ENCODE measurements at regions not wholly inside any gene's neighbourhood (a gene's known extent, or its start where the extent isn't known, plus 50 kb on each side); places are given as distances from the start of the nearest gene placed in this dataset.

GRCh38 chr21:29448766-29449165 is 150.0 kb downstream of the BACH1 start:
- DNase-seq, result no peak
- H3K9me3 Mint-ChIP-seq, result peaks cover 9% of the 10 kb centered on the region
- peak overlapping the region; percentile 92 for H3K27ac Mint-ChIP-seq
- peaks cover 18% of the 10 kb centered on the region for H3K4me1 Mint-ChIP-seq (ENCODE audit: low read depth)
- no peaks in the 10 kb centered on the region for H3K27me3 Mint-ChIP-seq (ENCODE audit: low read depth)
- CTCF ChIA-PET, result interaction anchor here (0.6 to 2.9 kb wide), 6 partner anchors 12 to 401 kb away, joined by 3 to 10 read pairs (median 4); no protein-coding TSS in a partner anchor
- intact Hi-C loops (cut with micrococcal nuclease), result loop anchor here (1.0 to 2.0 kb wide), 4 partner anchors 14 to 455 kb away; no protein-coding TSS in a partner anchor
- peaks cover 6% of the 10 kb centered on the region for H3K36me3 Mint-ChIP-seq (ENCODE audit: low read depth)
- no peak overlapping the region for H3K4me3 Mint-ChIP-seq

- peak; percentile 16 for DNase-seq
- intact Hi-C loops (cut with micrococcal nuclease), result loop anchor here (1.0 to 2.0 kb wide), 4 partner anchors 15 to 456 kb away; no protein-coding TSS in a partner anchor
- Mint-ChIP-seq H3K4me3 (peak overlapping the region; percentile 46), H3K4me1 (ENCODE audit: low read depth) (peaks cover 17% of the 10 kb centered on the region), H3K27me3 (ENCODE audit: low read depth) (no peaks in the 10 kb centered on the region), H3K36me3 (ENCODE audit: low read depth) (peaks cover 11% of the 10 kb centered on the region), H3K27ac (peak overlapping the region; percentile 92), H3K9me3 (peaks cover 9% of the 10 kb centered on the region)
- CTCF ChIA-PET, result interaction anchor here (0.6 to 2.9 kb wide), 6 partner anchors 11 to 400 kb away, joined by 3 to 10 read pairs (median 4); no protein-coding TSS in a partner anchor
These were observed 150.7 kb downstream of the BACH1 start for GRCh38 chr21:29449306-29449950.

DNA sequence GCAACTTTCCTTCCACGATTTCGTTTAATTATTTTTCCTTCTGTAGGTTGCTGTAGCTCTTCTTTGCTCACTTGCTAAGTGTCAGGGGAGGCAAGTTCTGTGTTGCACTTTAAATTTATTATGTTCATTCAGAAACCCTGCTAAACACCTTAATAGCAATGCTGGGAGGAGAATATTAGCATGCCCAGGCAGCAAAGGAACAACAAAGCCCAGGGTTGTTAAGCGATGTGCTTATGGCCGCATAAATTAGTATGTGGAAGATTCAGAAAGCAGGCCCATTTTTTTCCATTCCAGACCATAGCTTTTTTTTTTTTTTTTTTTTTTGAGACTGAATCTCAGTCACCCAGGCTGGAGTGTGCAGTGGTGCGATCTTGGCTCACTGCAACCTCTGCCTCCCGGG is 151.3 kb downstream of the BACH1 start:
- Mint-ChIP-seq H3K4me3 (peak overlapping the region; percentile 46), H3K36me3 (ENCODE audit: low read depth) (peaks cover 16% of the 10 kb centered on the region), H3K4me1 (ENCODE audit: low read depth) (peaks cover 17% of the 10 kb centered on the region), H3K27ac (peak overlapping the region; percentile 92), H3K9me3 (peaks cover 9% of the 10 kb centered on the region), H3K27me3 (ENCODE audit: low read depth) (no peaks in the 10 kb centered on the region)
- intact Hi-C loops (cut with micrococcal nuclease), result no loop called here
- CTCF ChIA-PET, result interaction anchor here (1.4 to 2.9 kb wide), 3 partner anchors 11 to 26 kb away, joined by 3 to 10 read pairs (median 8); no protein-coding TSS in a partner anchor
- DNase-seq, result no peak

- Mint-ChIP-seq H3K36me3 (ENCODE audit: low read depth) (peaks cover 16% of the 10 kb centered on the region), H3K4me3 (no peak overlapping the region), H3K27me3 (ENCODE audit: low read depth) (no peaks in the 10 kb centered on the region), H3K27ac (no peak overlapping the region), H3K4me1 (ENCODE audit: low read depth) (peaks cover 17% of the 10 kb centered on the region), H3K9me3 (peaks cover 7% of the 10 kb centered on the region)
- intact Hi-C loops (cut with micrococcal nuclease), result no loop called here
- CTCF ChIA-PET, result interaction anchor here (0.6 to 0.9 kb wide), 2 partner anchors 9 to 17 kb away, joined by 3 to 4 read pairs; no protein-coding TSS in a partner anchor
- DNase-seq, result no peak
These were observed 154.8 kb downstream of the BACH1 start for GRCh38 chr21:29453511-29453910.

GRCh38 chr21:29454179-29454578 is 155.5 kb downstream of the BACH1 start:
- peaks cover 13% of the 10 kb centered on the region for H3K4me1 Mint-ChIP-seq (ENCODE audit: low read depth)
- H3K4me3 Mint-ChIP-seq, result no peak overlapping the region
- CTCF ChIA-PET, result no interaction called here
- peaks cover 13% of the 10 kb centered on the region for H3K36me3 Mint-ChIP-seq (ENCODE audit: low read depth)
- intact Hi-C loops (cut with micrococcal nuclease), result no loop called here
- H3K27me3 Mint-ChIP-seq (ENCODE audit: low read depth), result no peaks in the 10 kb centered on the region
- no peak overlapping the region for H3K27ac Mint-ChIP-seq
- H3K9me3 Mint-ChIP-seq, result peaks cover 1% of the 10 kb centered on the region
- DNase-seq, result no peak

DNA sequence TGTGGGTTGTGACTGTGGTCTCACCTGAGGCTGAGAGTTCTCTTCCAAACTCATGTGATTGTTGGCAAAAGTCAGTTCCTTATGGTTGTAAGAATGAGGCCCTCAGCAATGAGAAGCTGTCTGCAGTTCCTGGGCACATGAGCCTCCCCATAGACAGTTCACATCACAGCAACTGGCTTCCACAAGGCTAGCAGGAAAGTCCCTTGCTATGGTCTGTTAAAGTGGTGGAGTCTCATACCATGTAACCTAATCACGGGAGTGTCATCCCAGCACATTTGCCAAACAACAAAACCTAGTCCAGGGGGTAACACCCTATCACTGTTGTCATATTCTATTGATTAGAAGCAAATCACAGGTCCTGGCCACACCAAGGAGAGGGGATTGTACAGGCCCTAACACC is 163.8 kb downstream of the BACH1 start:
- CTCF ChIA-PET, result interaction anchor here (0.7 kb wide), 1 partner anchor 9 kb away, joined by 3 read pairs; no protein-coding TSS in a partner anchor
- no peak overlapping the region for H3K27ac Mint-ChIP-seq
- intact Hi-C loops (cut with micrococcal nuclease), result no loop called here

GRCh38 chr21:29465546-29465945 is 166.8 kb downstream of the BACH1 start:
- no peak overlapping the region for H3K27ac Mint-ChIP-seq
- CTCF ChIA-PET, result interaction anchor here (0.6 to 1.0 kb wide), 2 partner anchors 14 to 292 kb away, joined by 3 to 4 read pairs; no protein-coding TSS in a partner anchor
- H3K27me3 Mint-ChIP-seq (ENCODE audit: low read depth), result no peaks in the 10 kb centered on the region
- H3K36me3 Mint-ChIP-seq (ENCODE audit: low read depth), result peaks cover 5% of the 10 kb centered on the region
- no peak overlapping the region for H3K4me3 Mint-ChIP-seq
- peaks cover 4% of the 10 kb centered on the region for H3K4me1 Mint-ChIP-seq (ENCODE audit: low read depth)
- H3K9me3 Mint-ChIP-seq, result no peaks in the 10 kb centered on the region
- intact Hi-C loops (cut with micrococcal nuclease), result no loop called here
- no peak for DNase-seq

More for the DNA sequence above, 163.8 kb downstream of the BACH1 start:
- Mint-ChIP-seq H3K4me3 (no peak overlapping the region), H3K36me3 (ENCODE audit: low read depth) (peaks cover 5% of the 10 kb centered on the region), H3K27me3 (ENCODE audit: low read depth) (no peaks in the 10 kb centered on the region), H3K9me3 (no peaks in the 10 kb centered on the region), H3K4me1 (ENCODE audit: low read depth) (no peaks in the 10 kb centered on the region)
- DNase-seq, result no peak

DNA sequence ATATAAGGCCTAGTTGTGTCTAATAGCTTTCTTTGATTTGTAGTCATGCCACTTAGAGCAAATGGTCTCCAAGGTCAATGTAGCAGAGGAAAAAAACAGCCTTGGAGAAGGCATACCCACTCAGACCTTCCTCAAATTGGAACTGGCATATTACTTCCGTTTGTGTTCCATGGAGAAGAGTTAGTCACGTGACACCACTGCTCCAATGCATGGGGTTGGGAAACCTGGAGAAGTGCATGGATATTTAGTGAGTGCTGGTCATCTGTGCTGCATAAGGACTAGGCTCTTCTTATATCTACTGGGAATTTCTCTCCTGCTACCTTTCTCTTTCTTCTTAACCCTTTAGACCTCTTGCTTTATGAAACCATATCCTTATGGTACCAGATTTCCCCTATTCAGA is 167.8 kb downstream of the BACH1 start:
- CTCF ChIA-PET, result interaction anchor here (0.7 kb wide), 1 partner anchor 61 kb away, joined by 5 read pairs; no protein-coding TSS in a partner anchor
- Mint-ChIP-seq H3K36me3 (ENCODE audit: low read depth) (peaks cover 2% of the 10 kb centered on the region), H3K4me1 (ENCODE audit: low read depth) (peaks cover 4% of the 10 kb centered on the region), H3K9me3 (no peaks in the 10 kb centered on the region), H3K27me3 (ENCODE audit: low read depth) (no peaks in the 10 kb centered on the region), H3K4me3 (no peak overlapping the region), H3K27ac (no peak overlapping the region)
- intact Hi-C loops (cut with micrococcal nuclease), result no loop called here
- no peak for DNase-seq

DNA sequence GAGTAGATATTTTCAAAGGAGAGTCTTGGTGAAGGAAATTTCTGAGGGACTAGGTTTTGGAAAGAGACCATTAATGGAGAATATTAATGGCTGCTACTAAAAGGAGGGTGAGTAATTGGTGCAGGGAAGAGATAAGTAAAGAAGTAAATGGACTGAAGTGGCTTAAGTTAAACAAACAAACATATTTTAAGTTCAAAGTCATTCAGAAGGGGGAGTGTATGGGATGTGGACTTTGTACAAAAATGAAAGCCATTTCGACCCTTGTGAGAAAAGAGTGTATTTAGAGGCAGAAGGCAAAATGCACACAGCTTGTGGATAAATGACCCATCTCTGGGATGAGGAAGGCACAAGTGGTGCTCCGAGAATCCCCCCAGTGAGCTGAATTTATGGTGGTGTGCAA is 171.7 kb downstream of the BACH1 start:
- Mint-ChIP-seq H3K4me1 (ENCODE audit: low read depth) (peaks cover 4% of the 10 kb centered on the region), H3K27me3 (ENCODE audit: low read depth) (no peaks in the 10 kb centered on the region), H3K36me3 (ENCODE audit: low read depth) (peaks cover 2% of the 10 kb centered on the region), H3K27ac (no peak overlapping the region), H3K9me3 (no peaks in the 10 kb centered on the region), H3K4me3 (no peak overlapping the region)
- no peak for DNase-seq
- CTCF ChIA-PET, result no interaction called here
- intact Hi-C loops (cut with micrococcal nuclease), result no loop called here

- H3K4me1 Mint-ChIP-seq (ENCODE audit: low read depth), result peaks cover 11% of the 10 kb centered on the region
- no peaks in the 10 kb centered on the region for H3K27me3 Mint-ChIP-seq (ENCODE audit: low read depth)
- no peak for DNase-seq
- peaks cover 1% of the 10 kb centered on the region for H3K36me3 Mint-ChIP-seq (ENCODE audit: low read depth)
- no peak overlapping the region for H3K27ac Mint-ChIP-seq
- H3K4me3 Mint-ChIP-seq, result no peak overlapping the region
- CTCF ChIA-PET, result interaction anchor here (1.5 kb wide), 1 partner anchor 379 kb away, joined by 4 read pairs; no protein-coding TSS in a partner anchor
- intact Hi-C loops (cut with micrococcal nuclease), result no loop called here
- no peaks in the 10 kb centered on the region for H3K9me3 Mint-ChIP-seq
These were observed 175.1 kb downstream of the BACH1 start for GRCh38 chr21:29473808-29474207.

DNA sequence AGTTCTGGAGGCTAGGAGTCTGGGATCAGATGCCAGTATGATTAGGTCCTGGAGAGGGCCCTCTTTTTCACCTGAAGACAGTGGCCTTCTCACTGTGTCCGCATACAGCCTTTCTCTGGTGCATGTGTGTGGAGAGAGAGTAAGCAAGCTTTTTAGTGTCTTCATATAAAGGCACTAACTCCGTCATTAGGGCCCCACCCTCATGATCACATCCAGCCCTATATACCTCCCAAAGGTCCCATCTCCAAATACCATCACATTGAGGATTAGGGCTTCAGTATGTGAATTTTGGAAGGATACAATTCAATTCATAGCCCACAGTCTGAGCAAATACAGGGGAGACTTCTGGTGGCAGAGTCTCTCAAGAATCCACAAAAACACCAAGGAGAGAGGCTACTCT is 176.6 kb downstream of the BACH1 start:
- no peak for DNase-seq
- no peak overlapping the region for H3K27ac Mint-ChIP-seq
- CTCF ChIA-PET, result interaction anchor here (0.7 to 5.9 kb wide), 7 partner anchors 14 to 378 kb away, joined by 3 to 42 read pairs (median 6); no protein-coding TSS in a partner anchor
- H3K9me3 Mint-ChIP-seq, result no peaks in the 10 kb centered on the region
- no peaks in the 10 kb centered on the region for H3K27me3 Mint-ChIP-seq (ENCODE audit: low read depth)
- intact Hi-C loops (cut with micrococcal nuclease), result loop anchor here (5.0 kb wide), 2 partner anchors 182 to 1612 kb away; no protein-coding TSS in a partner anchor
- H3K4me3 Mint-ChIP-seq, result no peak overlapping the region
- peaks cover 10% of the 10 kb centered on the region for H3K4me1 Mint-ChIP-seq (ENCODE audit: low read depth)
- H3K36me3 Mint-ChIP-seq (ENCODE audit: low read depth), result peaks cover 1% of the 10 kb centered on the region

- Mint-ChIP-seq H3K4me1 (ENCODE audit: low read depth) (peaks cover 10% of the 10 kb centered on the region), H3K27me3 (ENCODE audit: low read depth) (no peaks in the 10 kb centered on the region), H3K36me3 (ENCODE audit: low read depth) (peaks cover 1% of the 10 kb centered on the region), H3K9me3 (no peaks in the 10 kb centered on the region), H3K27ac (no peak overlapping the region), H3K4me3 (no peak overlapping the region)
- no peak for DNase-seq
- CTCF ChIA-PET, result interaction anchor here (0.6 to 5.9 kb wide), 9 partner anchors 9 to 417 kb away, joined by 3 to 42 read pairs (median 4); no protein-coding TSS in a partner anchor
- intact Hi-C loops (cut with micrococcal nuclease), result loop anchor here (5.0 kb wide), 2 partner anchors 180 to 1610 kb away; no protein-coding TSS in a partner anchor
These were observed 178.6 kb downstream of the BACH1 start for GRCh38 chr21:29477347-29477746.

Measured in activated naive CD4-positive, alpha-beta T cell treated with anti-CD3 and anti-CD28 coated beads for 36 hours (primary cell).